Activated CD4-positive, alpha-beta T cell treated with anti-CD3 and anti-CD28 coated beads, Interleukin-2, amount 10 ng/mL, durations not matched to agents 7 days and 5 days (primary cell): ENCODE measurements at regions not wholly inside any gene's neighbourhood (a gene's known extent, or its start where the extent isn't known, plus 50 kb on each side); places are given as distances from the start of the nearest gene placed in this dataset.

Source experiments
- CTCF ChIA-PET: fragments of 350-600 bp; sonication (Branson Sonifier 250); formaldehyde crosslinking; loops from one replicate; lab custom pipeline; 2021; ENCODE audit warnings: antibody characterized with exemption; lab: Charles Lee
- POLR2A ChIA-PET: fragments of 350-600 bp; sonication (Branson Sonifier 250); formaldehyde crosslinking; loops from one replicate; lab custom pipeline; 2021; ENCODE audit warnings: antibody characterized with exemption; lab: Charles Lee
- DNase-seq: peaks from one replicate; pipeline ENCODE4 v3.0.0-alpha.2; 2020
- H3K27ac Mint-ChIP-seq: one replicate; pipeline ENCODE4 v1.8.0; 2021; ENCODE audit warnings: mild to moderate bottlenecking, moderate library complexity, mixed read lengths
- H3K27me3 Mint-ChIP-seq: one replicate; pipeline ENCODE4 v1.8.0; 2021; ENCODE audit warnings: mixed read lengths
- H3K36me3 Mint-ChIP-seq: one replicate; pipeline ENCODE4 v1.8.0; 2021; ENCODE audit warnings: low read depth, mixed read lengths
- H3K4me1 Mint-ChIP-seq: one replicate; pipeline ENCODE4 v1.8.0; 2021; ENCODE audit warnings: mixed read lengths
- H3K4me3 Mint-ChIP-seq: one replicate; pipeline ENCODE4 v1.8.0; 2021; ENCODE audit warnings: mild to moderate bottlenecking, moderate library complexity, mixed read lengths
- H3K9me3 Mint-ChIP-seq: one replicate; pipeline ENCODE4 v1.8.0; 2021; ENCODE audit warnings: mixed read lengths

DNA sequence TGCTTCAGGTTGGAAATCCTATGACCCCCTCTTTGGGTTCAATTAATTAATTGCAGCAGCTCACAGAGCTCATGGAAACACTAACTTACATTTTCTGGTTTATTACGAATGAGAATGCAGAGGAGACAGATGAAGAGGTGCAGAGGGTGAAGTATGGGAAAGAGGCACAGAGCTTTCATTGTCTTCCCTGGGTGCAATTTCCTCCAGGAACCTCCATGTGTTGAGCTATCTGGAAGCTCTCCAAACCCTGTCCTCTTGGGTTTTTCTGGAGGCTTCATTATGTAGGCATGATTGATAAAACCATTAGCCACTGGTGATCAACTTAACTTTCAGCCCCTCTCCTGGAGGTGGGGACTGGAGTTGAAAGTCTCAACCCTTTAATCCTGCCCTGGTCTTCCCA is 133.0 kb upstream of the AUTS2 start:
- POLR2A ChIA-PET = no interaction called here

DNA sequence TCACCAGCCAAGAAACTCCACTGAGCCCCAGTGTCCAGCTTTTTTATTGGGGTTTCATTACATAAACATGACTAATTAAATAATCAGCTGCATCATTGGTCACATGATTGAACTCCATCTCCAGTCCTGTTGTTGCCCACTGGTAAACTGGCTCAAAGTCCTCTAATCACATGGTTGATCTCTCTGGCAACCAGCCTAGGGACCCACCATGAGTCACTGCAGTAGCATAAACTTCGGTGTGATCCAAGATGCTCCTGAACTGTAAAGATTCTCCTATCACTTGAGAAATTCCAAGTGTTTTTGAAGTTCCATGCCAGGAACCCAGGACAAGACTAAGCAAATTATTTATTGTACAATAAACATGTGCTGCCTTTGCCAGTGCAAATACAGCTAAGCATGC is 130.4 kb upstream of the AUTS2 start:
- no peak for DNase-seq
- Mint-ChIP-seq H3K9me3 (peaks cover 13% of the 10 kb centered on the region), H3K27me3 (no peaks in the 10 kb centered on the region), H3K4me3 (no peak overlapping the region), H3K36me3 (no peaks in the 10 kb centered on the region), H3K4me1 (no peaks in the 10 kb centered on the region), H3K27ac (no peak overlapping the region)
- ChIA-PET CTCF (no interaction called here), POLR2A (no interaction called here)

More for the DNA sequence above, 133.0 kb upstream of the AUTS2 start:
- Mint-ChIP-seq H3K27ac (no peak overlapping the region), H3K9me3 (peaks cover 13% of the 10 kb centered on the region), H3K27me3 (no peaks in the 10 kb centered on the region), H3K4me3 (no peak overlapping the region), H3K36me3 (no peaks in the 10 kb centered on the region), H3K4me1 (no peaks in the 10 kb centered on the region)
- no peak for DNase-seq
- CTCF ChIA-PET = no interaction called here

DNA sequence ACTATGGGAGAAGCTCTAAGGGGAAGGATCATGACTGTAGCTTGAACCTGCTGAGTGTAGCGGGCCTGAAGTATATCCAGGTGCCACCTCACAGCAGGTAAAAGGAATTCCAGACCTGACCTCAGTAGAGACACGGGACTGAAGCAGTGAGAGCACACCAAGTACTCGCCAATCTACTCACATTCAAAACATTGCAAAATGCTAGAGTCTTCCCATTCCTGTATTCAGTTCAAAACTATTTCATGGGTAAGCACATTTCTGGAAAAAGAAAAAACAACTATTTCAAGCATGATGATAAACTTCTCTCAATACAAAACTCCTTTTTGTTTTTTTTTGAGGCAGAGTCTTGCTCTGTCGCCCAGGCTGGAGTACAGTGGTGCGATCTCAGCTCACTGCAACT is 121.9 kb upstream of the AUTS2 start:
- CTCF ChIA-PET = interaction anchor here (0.6 kb wide), 1 partner anchor 255 kb away, joined by 3 read pairs; no protein-coding TSS in a partner anchor
- DNase-seq = no peak

DNA sequence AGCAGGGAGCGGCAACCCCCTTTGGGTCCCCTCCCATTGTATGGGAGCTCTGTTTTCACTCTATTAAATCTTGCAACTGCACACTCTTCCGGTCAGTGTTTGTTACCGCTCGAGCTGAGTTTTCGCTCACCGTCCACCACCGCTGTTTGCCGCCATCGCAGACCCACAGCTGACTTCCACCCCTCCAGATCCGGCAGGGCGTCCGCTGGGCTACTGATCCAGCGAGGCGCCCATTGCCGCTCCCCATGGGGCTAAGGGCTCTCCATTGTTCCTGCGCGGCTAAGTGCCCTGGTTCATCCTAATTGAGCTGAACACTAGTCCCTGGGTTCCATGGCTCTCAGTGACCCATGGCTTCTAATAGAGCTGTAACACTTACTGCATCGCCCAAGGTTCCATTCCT is 115.6 kb upstream of the AUTS2 start:
- DNase-seq = no peak
- Mint-ChIP-seq H3K9me3 (no peaks in the 10 kb centered on the region), H3K4me3 (no peak overlapping the region), H3K27ac (no peak overlapping the region), H3K36me3 (no peaks in the 10 kb centered on the region), H3K27me3 (no peaks in the 10 kb centered on the region), H3K4me1 (no peaks in the 10 kb centered on the region)
- CTCF ChIA-PET = no interaction called here
- POLR2A ChIA-PET = no interaction called here

More for the DNA sequence above, 121.9 kb upstream of the AUTS2 start:
- Mint-ChIP-seq H3K27ac (no peak overlapping the region), H3K4me1 (no peaks in the 10 kb centered on the region), H3K4me3 (no peak overlapping the region), H3K9me3 (no peaks in the 10 kb centered on the region), H3K36me3 (no peaks in the 10 kb centered on the region), H3K27me3 (no peaks in the 10 kb centered on the region)
- POLR2A ChIA-PET = no interaction called here

DNA sequence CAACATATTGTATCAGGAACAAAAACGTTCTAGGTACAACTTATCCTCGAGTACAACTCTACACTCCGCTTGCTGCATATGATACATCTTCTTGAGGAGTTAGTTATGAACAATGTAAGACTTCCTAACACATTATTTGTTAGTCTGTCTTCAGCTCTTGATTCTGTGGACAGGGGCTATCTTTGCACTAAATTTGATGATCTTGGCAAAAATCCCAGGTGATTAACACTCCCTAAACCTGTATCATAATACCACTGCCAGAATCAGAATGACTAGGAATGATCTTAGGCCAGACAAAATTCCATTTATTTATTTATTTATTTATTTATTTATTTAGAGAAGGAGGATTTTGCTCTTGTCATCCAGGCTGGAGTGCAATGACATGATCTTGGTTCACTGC is 108.7 kb upstream of the AUTS2 start:
- no peak overlapping the region for H3K4me3 Mint-ChIP-seq
- CTCF ChIA-PET = no interaction called here

DNA sequence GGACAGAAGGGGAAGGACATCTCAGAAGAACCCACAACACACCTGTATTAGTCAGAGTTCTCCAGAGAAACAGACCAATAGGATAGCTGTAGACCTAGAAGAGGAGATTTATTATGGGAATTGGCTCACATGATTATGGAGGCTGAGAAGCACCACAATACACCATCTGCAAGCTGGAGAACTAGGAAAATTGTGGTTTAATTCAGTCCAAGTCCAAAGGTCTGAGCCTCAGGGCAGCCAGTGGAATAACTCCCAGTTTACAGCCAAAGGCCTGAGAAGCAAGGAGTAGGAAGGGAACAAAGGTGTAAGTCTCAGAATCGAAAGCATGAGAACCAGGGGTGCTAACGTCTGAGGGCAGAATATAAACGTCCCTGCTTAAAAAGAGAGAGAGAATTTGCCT is 99.6 kb upstream of the AUTS2 start:
- H3K27me3 Mint-ChIP-seq = no peaks in the 10 kb centered on the region
- peaks cover 6% of the 10 kb centered on the region for H3K9me3 Mint-ChIP-seq
- no peak overlapping the region for H3K4me3 Mint-ChIP-seq
- H3K27ac Mint-ChIP-seq = no peak overlapping the region
- POLR2A ChIA-PET = no interaction called here
- DNase-seq = no peak
- no peaks in the 10 kb centered on the region for H3K4me1 Mint-ChIP-seq
- H3K36me3 Mint-ChIP-seq = no peaks in the 10 kb centered on the region
- CTCF ChIA-PET = no interaction called here

More for the DNA sequence above, 108.7 kb upstream of the AUTS2 start:
- Mint-ChIP-seq H3K27me3 (no peaks in the 10 kb centered on the region), H3K4me1 (no peaks in the 10 kb centered on the region), H3K27ac (no peak overlapping the region), H3K9me3 (no peaks in the 10 kb centered on the region), H3K36me3 (no peaks in the 10 kb centered on the region)
- POLR2A ChIA-PET = no interaction called here
- DNase-seq = no peak

DNA sequence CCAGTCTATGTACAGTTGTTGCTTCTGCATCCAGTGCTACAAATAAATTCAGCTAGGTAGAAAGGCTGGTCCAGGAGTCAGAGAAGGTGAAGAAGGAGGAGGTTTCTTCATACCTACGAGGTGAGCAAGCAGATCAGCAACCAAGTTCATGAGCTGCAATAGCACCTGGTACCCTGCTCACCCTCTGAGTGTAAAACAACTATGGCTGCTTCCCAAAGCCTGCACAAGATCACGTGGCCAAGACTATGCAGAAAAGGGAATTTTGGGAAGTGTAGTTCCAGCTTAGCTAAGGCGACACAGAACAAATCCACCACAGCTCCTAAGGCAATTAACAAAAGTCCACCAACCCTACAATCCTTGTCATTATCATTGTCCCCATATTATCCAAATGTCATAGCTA is 95.9 kb upstream of the AUTS2 start:
- no peaks in the 10 kb centered on the region for H3K36me3 Mint-ChIP-seq
- H3K27ac Mint-ChIP-seq = no peak overlapping the region
- no peaks in the 10 kb centered on the region for H3K27me3 Mint-ChIP-seq
- no peaks in the 10 kb centered on the region for H3K4me1 Mint-ChIP-seq
- ChIA-PET CTCF (no interaction called here), POLR2A (no interaction called here)
- no peak overlapping the region for H3K4me3 Mint-ChIP-seq
- DNase-seq = no peak
- H3K9me3 Mint-ChIP-seq = peaks cover 6% of the 10 kb centered on the region

DNA sequence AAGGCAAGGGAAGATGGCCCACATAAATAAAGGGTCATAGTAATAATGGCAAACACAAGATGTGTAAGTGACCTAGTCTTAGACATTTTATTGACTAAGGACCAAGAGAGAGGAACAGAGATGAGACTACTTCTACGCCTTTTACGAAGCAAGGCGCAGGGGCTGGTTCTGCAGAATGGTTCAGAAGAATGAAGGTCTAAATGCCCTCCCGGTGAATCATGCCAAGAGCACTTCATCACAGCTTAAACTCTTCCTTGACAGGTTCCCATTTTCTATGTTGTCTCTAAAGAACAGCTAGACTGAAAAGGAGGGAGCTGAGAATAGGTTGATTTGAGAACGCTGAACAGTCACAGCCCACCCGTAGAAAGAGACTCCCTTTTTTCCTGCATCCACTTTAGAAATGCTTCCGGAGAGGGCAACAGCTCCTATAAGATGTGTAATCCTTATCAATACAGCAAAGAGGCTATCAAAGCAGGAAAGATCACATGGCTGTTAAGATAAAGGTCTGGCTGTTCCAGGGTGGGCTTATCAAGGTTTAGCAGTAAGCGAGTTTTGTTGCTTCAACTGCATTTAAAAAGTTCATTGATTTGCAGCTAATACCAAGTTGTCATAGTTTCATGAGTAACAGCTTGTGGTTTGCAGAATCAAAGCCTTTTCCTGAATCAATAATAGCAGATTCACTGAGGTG is 93.4 kb upstream of the AUTS2 start:
- H3K4me3 Mint-ChIP-seq = no peak overlapping the region
- POLR2A ChIA-PET = no interaction called here
- H3K36me3 Mint-ChIP-seq = no peaks in the 10 kb centered on the region
- DNase-seq = no peak
- no peaks in the 10 kb centered on the region for H3K4me1 Mint-ChIP-seq
- CTCF ChIA-PET = interaction anchor here (0.6 kb wide), 1 partner anchor 1201 kb away, joined by 3 read pairs; no protein-coding TSS in a partner anchor
- H3K27ac Mint-ChIP-seq = no peak overlapping the region
- H3K9me3 Mint-ChIP-seq = peaks cover 3% of the 10 kb centered on the region
- H3K27me3 Mint-ChIP-seq = no peaks in the 10 kb centered on the region

DNA sequence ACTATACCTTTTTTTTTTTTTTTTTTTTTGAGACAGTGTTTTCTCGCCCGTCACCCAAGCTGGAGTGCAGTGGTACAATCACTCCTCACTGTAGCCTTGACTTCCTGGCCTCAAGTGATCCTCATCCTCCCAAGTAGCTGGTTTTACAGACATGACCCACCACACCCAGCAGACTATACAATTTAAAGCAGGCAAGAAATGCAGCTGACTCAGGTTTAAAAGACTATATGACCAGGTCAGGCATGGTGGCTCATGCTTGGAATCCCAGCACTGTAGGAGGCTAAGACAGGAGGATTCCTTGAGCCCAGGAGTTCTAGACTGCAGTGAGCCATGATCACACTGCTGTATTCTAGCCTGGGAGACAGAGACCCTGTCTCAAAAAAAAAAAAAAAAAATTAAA is 89.5 kb upstream of the AUTS2 start:
- Mint-ChIP-seq H3K9me3 (peaks cover 3% of the 10 kb centered on the region), H3K4me1 (no peaks in the 10 kb centered on the region), H3K36me3 (no peaks in the 10 kb centered on the region), H3K27me3 (no peaks in the 10 kb centered on the region), H3K4me3 (no peak overlapping the region), H3K27ac (no peak overlapping the region)
- POLR2A ChIA-PET = no interaction called here
- CTCF ChIA-PET = interaction anchor here (0.6 kb wide), 2 partner anchors 569 to 845 kb away, joined by 3 to 4 read pairs; no protein-coding TSS in a partner anchor
- DNase-seq = no peak

DNA sequence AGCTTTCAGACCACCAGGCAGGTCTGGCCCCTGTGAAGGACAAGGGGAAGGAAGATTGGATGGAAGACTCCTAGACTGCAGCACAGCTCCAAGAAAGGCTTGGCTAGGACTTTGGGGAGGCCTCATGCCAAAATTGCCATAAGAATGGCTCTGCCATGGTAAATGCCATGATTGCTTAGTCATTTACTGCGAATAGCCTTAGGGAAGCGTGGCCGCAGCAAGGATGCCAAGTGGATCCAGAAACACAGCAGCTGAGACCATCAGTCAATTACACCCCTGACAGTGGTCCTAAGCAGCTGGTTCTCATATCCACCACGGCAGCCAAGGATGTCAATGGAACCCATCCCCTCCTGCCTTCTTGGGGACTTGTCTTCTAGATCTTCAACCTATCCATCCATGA is 88.2 kb upstream of the AUTS2 start:
- no peaks in the 10 kb centered on the region for H3K27me3 Mint-ChIP-seq
- ChIA-PET CTCF (no interaction called here), POLR2A (no interaction called here)
- H3K4me3 Mint-ChIP-seq = no peak overlapping the region
- no peak for DNase-seq
- no peaks in the 10 kb centered on the region for H3K36me3 Mint-ChIP-seq
- H3K9me3 Mint-ChIP-seq = peaks cover 3% of the 10 kb centered on the region
- no peaks in the 10 kb centered on the region for H3K4me1 Mint-ChIP-seq
- H3K27ac Mint-ChIP-seq = no peak overlapping the region

DNA sequence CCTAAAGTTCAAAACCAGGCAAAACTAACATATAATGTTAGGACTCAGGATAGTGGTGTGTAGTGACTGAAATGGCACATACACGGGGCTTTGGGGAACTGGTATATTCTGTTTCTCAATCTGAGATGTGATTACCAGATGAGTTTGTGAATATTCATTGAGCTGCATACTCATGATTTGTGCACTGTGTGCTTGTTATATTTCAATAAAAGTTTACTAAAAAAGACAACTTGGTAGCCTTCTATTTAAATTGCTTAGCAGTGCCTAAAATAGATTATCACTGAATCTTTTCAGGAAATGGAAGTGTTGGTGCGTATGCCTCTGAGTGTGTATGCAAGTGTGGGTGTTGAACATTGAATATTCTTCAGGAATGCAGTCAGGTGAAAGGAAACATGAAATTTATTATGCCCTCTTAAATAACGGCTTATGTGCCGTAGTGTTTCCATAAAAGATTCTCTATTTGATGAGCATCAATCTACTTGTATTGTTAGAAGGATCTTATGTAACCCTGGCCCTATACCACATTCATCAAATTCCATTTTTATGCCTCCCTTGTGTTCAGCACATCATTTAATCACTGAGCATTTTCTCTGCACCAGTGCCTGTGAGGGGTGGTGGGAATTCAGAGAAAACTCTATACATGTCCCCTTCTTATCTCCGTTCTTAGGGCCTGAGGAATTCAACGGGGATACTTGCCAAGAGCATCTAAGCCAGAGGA is 82.6 kb upstream of the AUTS2 start:
- Mint-ChIP-seq H3K27ac (no peak overlapping the region), H3K4me3 (no peak overlapping the region), H3K27me3 (no peaks in the 10 kb centered on the region), H3K9me3 (no peaks in the 10 kb centered on the region), H3K36me3 (no peaks in the 10 kb centered on the region), H3K4me1 (no peaks in the 10 kb centered on the region)
- DNase-seq = no peak
- ChIA-PET POLR2A (no interaction called here), CTCF (no interaction called here)

DNA sequence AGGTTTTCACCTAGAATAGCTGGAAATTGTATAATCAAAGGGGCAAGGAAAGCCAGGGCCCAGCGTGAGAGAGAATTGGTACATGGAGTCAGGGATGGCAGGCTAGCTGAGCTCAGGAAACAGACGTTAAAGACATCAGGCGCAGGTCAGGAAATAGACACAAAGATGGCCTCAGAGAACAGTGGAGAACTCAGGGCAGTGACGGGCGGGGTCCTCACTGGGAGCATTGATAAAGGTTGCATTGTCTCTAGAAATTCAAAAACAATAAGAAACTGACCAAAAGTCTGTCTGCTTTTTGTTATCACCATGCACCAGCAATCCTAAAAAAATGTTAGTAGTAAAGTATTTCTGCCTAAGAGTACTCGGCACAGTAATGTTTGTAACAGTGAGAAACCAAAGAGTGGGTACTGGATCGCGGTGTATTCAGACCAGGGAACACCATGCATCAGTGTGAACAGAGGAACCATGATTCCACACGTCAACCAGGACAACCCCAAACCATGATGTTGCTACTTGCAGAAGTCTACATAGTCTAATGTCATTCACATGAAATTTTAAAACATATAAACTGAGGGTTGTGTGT is 81.9 kb upstream of the AUTS2 start:
- ChIA-PET POLR2A (no interaction called here), CTCF (no interaction called here)
- H3K36me3 Mint-ChIP-seq = no peaks in the 10 kb centered on the region
- no peak for DNase-seq
- no peak overlapping the region for H3K27ac Mint-ChIP-seq
- H3K4me3 Mint-ChIP-seq = no peak overlapping the region
- no peaks in the 10 kb centered on the region for H3K27me3 Mint-ChIP-seq
- no peaks in the 10 kb centered on the region for H3K9me3 Mint-ChIP-seq
- no peaks in the 10 kb centered on the region for H3K4me1 Mint-ChIP-seq

DNA sequence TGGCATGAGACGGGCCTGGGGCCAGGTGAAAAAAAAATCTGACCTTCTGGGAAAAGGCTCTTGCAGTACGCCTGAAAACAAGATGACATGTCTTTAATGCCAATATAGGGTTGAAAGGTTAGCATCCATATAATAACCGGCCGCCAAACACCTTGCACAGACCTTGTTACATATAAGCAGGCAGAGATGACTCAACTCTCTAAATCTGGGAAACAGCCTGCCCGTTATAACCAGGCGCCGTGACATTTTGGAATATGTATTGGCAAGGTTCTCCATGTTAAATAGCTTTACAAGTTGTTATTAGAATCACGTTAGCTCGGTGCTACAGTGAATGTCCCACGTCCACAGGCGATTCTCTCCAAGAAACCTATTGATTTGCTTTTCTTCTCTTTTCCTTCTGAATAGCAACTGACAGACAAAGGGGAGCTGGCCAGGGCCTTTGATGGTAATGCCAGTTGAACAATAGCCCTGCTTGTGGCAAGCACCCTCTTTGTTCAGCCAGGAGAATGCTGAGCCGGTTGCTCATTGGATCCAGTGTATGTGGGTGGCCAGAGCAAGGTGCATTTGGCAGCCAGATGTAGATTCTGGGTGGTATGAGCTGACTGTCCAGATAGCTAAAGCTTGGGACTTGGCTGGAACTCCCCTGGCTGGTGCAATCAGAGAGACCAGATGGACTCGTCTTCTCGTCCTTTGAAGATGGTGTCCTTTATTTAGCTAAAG is 80.1 kb upstream of the AUTS2 start:
- Mint-ChIP-seq H3K4me1 (no peaks in the 10 kb centered on the region), H3K9me3 (no peaks in the 10 kb centered on the region), H3K4me3 (no peak overlapping the region), H3K36me3 (no peaks in the 10 kb centered on the region), H3K27ac (no peak overlapping the region), H3K27me3 (no peaks in the 10 kb centered on the region)
- ChIA-PET POLR2A (interaction anchor here (0.6 kb wide), 1 partner anchor 951 kb away, joined by 5 read pairs; no protein-coding TSS in a partner anchor), CTCF (no interaction called here)
- DNase-seq = no peak
